Heart left ventricle (tissue), 16 donors: ENCODE measurements at regions not wholly inside any gene's neighbourhood (a gene's known extent, or its start where the extent isn't known, plus 50 kb on each side); places are given as distances from the start of the nearest gene placed in this dataset.

Experiments used
- ATAC-seq, 4 donors: fragments of 200-7000 bp; cut with Tn5 transposase; one replicate each; pipeline ENCODE4 v1.9.1; 2020 to 2022; ENCODE audit warnings: moderate library complexity in 4 of 4, mild to moderate bottlenecking in 3 of 4, moderate number of reproducible peaks in 1 of 4
- DNase-seq, 5 donors: peaks; one replicate each; pipeline ENCODE4 v3.0.0-alpha.2; 2020
- H3K27ac ChIP-seq, 12 donors: fragments of 200-600 bp; sonication (generic) in 4 of 12; one replicate each; pipeline versions ENCODE4 v1.5.0 to v1.8.0; 2016 to 2022; ENCODE audit warnings: mild to moderate bottlenecking in 2 of 12
- H3K27me3 ChIP-seq, 9 donors: fragments of 200-600 bp; sonication (generic) in 2 of 9; one replicate each; pipeline versions ENCODE4 v1.5.1 to v1.8.0; 2016 to 2022; ENCODE audit warnings: mild to moderate bottlenecking in 3 of 9
- H3K36me3 ChIP-seq, 9 donors: fragments of 200-600 bp; sonication (generic) in 2 of 9; one replicate each; pipeline versions ENCODE4 v1.5.0 to v1.8.0; 2018 to 2022; ENCODE audit warnings: mild to moderate bottlenecking in 2 of 9
- H3K4me1 ChIP-seq, 12 donors: fragments of 200-600 bp; sonication (generic) in 4 of 12; one replicate each; pipeline versions ENCODE4 v1.5.0 to v1.8.0; 2016 to 2022; ENCODE audit warnings: mild to moderate bottlenecking in 3 of 12
- H3K4me3 ChIP-seq, 12 donors: fragments of 200-600 bp; sonication (generic) in 4 of 12; one replicate each; pipeline versions ENCODE4 v1.5.0 to v1.8.0; 2017 to 2022; ENCODE audit warnings: mild to moderate bottlenecking in 9 of 12, moderate library complexity in 4 of 12
- H3K9me3 ChIP-seq, 12 donors: fragments of 200-600 bp; sonication (generic) in 4 of 12; one replicate each; pipeline versions ENCODE4 v1.5.0 to v1.8.0; 2016 to 2022; ENCODE audit warnings: mild to moderate bottlenecking in 1 of 12
- CTCF ChIP-seq, 12 donors: fragments of 200-600 bp; sonication (generic) in 4 of 12; IDR thresholded peaks; one replicate each; pipeline versions ENCODE4 v1.5.0 to v1.8.0; 2018 to 2022; ENCODE audit warnings: antibody characterized with exemption in 12 of 12, mild to moderate bottlenecking in 5 of 12
- POLR2A ChIP-seq, 2 donors: fragments of 450-650 bp; IDR thresholded peaks; one replicate each; pipeline ENCODE4 v1.6.1; 2017; ENCODE audit warnings: antibody characterized with exemption in 2 of 2, mild to moderate bottlenecking in 2 of 2, moderate library complexity in 2 of 2
- WGBS, 4 donors: extraction: QIAGEN DNeasy Blood & Tissue Kit in 2 of 4; methylation state at CpG; one replicate each; pipeline versions ENCODE4 v1.1.5 to v1.1.7; 2013 to 2018; 5-methylcytosine and 5-hydroxymethylcytosine counted together
- intact Hi-C, 10 donors: fragments of 100-400 bp; cut with DNase I; formaldehyde crosslinking; loops; one replicate each; pipeline versions ENCODE4 v1.11.1 to v1.14.2; 2022
- donor health status: ischemic (EF 13 %, LVEDD 7.1; RV severe dilation, severe dysfunction).
- donor health status: healthy with polysubstance abuse.
- donor health status: DM: no; HTN: yes; CAD: no.
- donor health status: DM: no; HTN: no; CAD: no.
- donor health status: ischemic (EF 25% LVEDD 6.9; RV normal size, moderate dysfunction).
- donor health status: ischemic (EF 25% LVEDD 5.7; RV mildly dilated, moderate dysfunction).
- donor health status: healthy.
- donor health status: DM: yes; HTN: yes; CAD: no.
- donor health status: ischemic (EF 35%, LVEDD 5.7; RV mildly dilated, moderate dysfunction).
- donor health status: nonischemic (EF 11% LVEDD 7.7; RV severe dilation, severe dysfunction).
- donor health status: DM: yes; HTN: yes; CAD: no.
- donor health status: PGD.
- donor health status: ischemic (EF 29% LVEDD 5.4; RV normal size, mild dysfunction).
- donor health status: nonischemic (EF 23%, LVEDD 6.1; RV moderate dilation, normal function).

- H3K27me3 ChIP-seq: peaks cover 0 to 30% (median 0%) of the 10 kb centered on the region in 9 donors
- H3K36me3 ChIP-seq: no peaks in the 10 kb centered on the region
- H3K4me3 ChIP-seq: no peak overlapping the region
- WGBS, 4 donors: 66 to 76% (median 74%) methylated on average over 3 of the region's 3 CpGs
- no peaks in the 10 kb centered on the region for H3K4me1 ChIP-seq
- ATAC-seq: no peak
- intact Hi-C loops: no loop called here
- TF ChIP-seq POLR2A (IDR thresholded peaks at IDR 0.05) (no peak), CTCF (IDR thresholded peaks at IDR 0.05) (no peak)
- H3K9me3 ChIP-seq: no peaks in the 10 kb centered on the region
- no peak overlapping the region for H3K27ac ChIP-seq
- DNase-seq: no peak
These were observed 358.3 kb upstream of the SMIM21 start for GRCh38 chr18:75785834-75786233.

GRCh38 chr18:75785206-75785605, 357.7 kb upstream of the SMIM21 start:
- WGBS, 4 donors: 88 to 90% (median 89%) methylated on average over 2 of the region's 2 CpGs
- DNase-seq (no peak), ATAC-seq (no peak)
- no peak for TF ChIP-seq CTCF (IDR thresholded peaks at IDR 0.05)
- no peak for TF ChIP-seq POLR2A (IDR thresholded peaks at IDR 0.05)
- intact Hi-C loops: no loop called here
- Histone ChIP-seq H3K9me3 (no peaks in the 10 kb centered on the region), H3K4me3 (no peak overlapping the region), H3K27ac (no peak overlapping the region), H3K36me3 (no peaks in the 10 kb centered on the region), H3K27me3 (peaks cover 0 to 30% (median 0%) of the 10 kb centered on the region in 9 donors), H3K4me1 (no peaks in the 10 kb centered on the region)

- no peak overlapping the region for H3K4me3 ChIP-seq
- ATAC-seq (no peak), DNase-seq (no peak)
- no peaks in the 10 kb centered on the region for H3K36me3 ChIP-seq
- H3K9me3 ChIP-seq: no peaks in the 10 kb centered on the region
- H3K4me1 ChIP-seq: no peaks in the 10 kb centered on the region
- no peak overlapping the region for H3K27ac ChIP-seq
- intact Hi-C loops: no loop called here
- WGBS, 4 donors: 16 to 25% (median 22%) methylated on average over 14 of the region's 14 CpGs
- TF ChIP-seq POLR2A (IDR thresholded peaks at IDR 0.05) (no peak), CTCF (IDR thresholded peaks at IDR 0.05) (no peak)
- peaks cover 0 to 30% (median 0%) of the 10 kb centered on the region in 9 donors for H3K27me3 ChIP-seq
These were observed 356.9 kb upstream of the SMIM21 start for GRCh38 chr18:75784390-75784789.

GRCh38 chr18:75783566-75784281, 356.2 kb upstream of the SMIM21 start:
- ATAC-seq (no peak), DNase-seq (no peak)
- no peak overlapping the region for H3K27ac ChIP-seq
- no peaks in the 10 kb centered on the region for H3K36me3 ChIP-seq
- no peaks in the 10 kb centered on the region for H3K4me1 ChIP-seq
- peaks cover 0 to 30% (median 0%) of the 10 kb centered on the region in 9 donors for H3K27me3 ChIP-seq
- no peak overlapping the region for H3K4me3 ChIP-seq
- no peaks in the 10 kb centered on the region for H3K9me3 ChIP-seq
- 75 to 81% (median 77%) methylated on average over 14 of the region's 14 CpGs for WGBS, 4 donors
- intact Hi-C loops: no loop called here
- TF ChIP-seq POLR2A (IDR thresholded peaks at IDR 0.05) (no peak), CTCF (IDR thresholded peaks at IDR 0.05) (no peak)
